M059J (cell line): ENCODE measurements at regions not wholly inside any gene's neighbourhood (a gene's known extent, or its start where the extent isn't known, plus 50 kb on each side); places are given as distances from the start of the nearest gene placed in this dataset.
A peak's percentile ranks its signal among the peaks of the same experiment; 100 is the strongest.

Experiments
- DNase-seq: peaks from one replicate; pipeline ENCODE4 v3.0.0-alpha.2; 2012; ENCODE audit warnings: low read depth

GRCh38 chr14:26855077-26855753, 257.4 kb upstream of the NOVA1 start:
- no peak for DNase-seq

GRCh38 chr14:26856876-26857518, 259.2 kb upstream of the NOVA1 start:
- DNase-seq = no peak

GRCh38 chr14:26859483-26859882, 261.6 kb upstream of the NOVA1 start:
- no peak for DNase-seq

GRCh38 chr14:26860111-26860510, 262.3 kb upstream of the NOVA1 start:
- no peak for DNase-seq

- peak; percentile 7 for DNase-seq
Observed at GRCh38 chr14:26863736-26864135, 265.9 kb upstream of the NOVA1 start.

DNA sequence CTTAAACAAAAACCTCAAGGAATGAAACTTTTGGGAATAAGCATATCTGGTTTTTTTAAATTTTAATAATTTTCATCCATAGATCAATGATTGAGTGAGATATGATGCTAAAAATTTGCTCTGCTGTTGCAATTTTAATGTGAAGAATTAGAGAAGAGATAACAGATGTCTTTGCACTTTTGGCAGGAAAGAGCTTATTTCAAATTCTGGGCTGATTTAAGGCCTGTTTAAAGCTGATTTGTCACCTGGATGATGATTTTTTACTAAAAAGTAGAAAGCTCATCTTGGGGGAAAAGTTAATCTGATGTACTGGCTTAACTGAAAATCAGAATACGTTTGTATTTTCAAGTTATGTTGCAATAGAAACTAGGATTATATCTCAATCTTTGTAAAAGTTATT, 268.9 kb upstream of the NOVA1 start:
- DNase-seq = no peak

- DNase-seq = no peak
Observed at GRCh38 chr14:26867171-26867757, 269.4 kb upstream of the NOVA1 start.

GRCh38 chr14:26870096-26870495, 272.3 kb upstream of the NOVA1 start:
- DNase-seq = no peak

DNA sequence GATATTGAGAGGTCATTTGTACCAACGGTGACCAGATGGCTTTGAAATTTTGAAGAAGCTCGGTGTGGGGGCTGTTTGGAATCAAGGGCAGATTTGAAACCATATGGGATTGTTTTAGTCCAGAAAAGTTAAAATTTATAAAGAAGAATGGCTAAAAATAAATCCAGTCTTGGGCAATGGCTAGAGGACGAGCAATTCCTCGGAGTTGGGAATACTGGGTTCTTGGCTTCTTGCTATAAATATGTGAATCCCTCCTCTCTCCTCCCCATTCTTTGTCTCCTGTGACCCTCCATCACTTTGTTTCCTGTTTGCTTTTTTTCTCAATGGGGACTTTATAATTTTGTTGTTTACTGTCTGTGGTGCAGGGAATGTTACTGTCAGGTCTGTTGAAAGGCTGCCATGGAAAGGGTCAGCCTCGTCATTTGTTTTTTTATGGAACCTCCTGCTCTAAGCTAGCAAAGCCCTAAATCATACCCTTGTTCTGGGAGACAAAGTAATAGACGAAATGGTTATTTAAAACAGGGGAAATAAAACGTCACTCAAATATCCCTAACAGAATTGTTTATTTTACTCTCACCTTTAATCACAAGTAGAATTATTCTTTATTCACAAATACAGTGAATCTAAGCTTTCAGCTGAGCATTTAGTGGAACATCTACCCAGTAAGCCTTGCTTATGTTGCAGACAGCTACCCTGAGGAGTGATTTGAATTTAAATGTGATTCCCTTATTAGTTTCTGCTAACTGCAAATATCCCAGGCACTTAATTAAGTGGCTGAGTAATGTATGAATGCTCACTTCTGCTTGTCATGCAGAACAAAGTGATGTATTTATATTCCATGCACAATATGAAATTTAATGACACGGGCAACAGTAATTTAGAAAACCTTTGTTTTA, 273.1 kb upstream of the NOVA1 start:
- DNase-seq = no peak

DNA sequence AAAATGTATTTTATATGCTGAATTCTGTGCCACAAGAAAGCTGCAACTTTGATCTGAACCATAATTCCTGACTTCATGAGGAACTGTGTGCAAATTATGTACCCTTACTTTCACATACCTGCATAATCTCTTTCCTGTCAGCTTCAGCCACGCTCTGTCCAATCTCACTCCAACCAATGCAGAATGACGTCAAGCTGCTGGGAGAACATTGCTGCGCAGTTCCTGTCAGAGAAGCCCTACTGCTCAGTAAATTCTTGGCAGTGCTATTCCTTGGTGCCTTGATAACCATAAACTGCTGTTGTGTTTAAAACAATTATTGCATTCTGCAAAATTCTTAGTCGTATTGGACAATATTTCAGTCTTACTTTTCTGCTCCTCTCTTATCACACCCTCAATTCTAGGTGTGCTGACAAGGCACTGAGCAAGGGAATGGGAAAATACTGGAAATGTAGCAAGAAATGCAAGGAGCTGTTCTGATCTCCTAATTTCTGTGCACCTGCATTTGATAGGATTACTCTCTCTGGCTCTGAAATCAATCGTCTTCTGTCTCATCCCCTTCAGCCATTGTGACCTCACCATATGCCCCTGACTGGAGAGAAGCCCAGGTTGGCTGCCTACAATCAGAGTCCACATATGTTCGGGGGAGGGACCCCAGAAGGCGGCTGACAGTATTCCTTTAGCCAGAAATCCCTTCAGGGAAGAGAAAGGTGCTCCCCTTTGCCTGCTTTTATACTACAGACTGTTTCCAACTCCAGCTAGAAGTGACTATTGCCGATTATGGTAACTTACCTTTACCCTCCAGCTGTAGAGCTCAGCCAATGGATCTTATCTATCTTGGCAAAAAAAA, 274.9 kb upstream of the NOVA1 start:
- DNase-seq = no peak

DNA sequence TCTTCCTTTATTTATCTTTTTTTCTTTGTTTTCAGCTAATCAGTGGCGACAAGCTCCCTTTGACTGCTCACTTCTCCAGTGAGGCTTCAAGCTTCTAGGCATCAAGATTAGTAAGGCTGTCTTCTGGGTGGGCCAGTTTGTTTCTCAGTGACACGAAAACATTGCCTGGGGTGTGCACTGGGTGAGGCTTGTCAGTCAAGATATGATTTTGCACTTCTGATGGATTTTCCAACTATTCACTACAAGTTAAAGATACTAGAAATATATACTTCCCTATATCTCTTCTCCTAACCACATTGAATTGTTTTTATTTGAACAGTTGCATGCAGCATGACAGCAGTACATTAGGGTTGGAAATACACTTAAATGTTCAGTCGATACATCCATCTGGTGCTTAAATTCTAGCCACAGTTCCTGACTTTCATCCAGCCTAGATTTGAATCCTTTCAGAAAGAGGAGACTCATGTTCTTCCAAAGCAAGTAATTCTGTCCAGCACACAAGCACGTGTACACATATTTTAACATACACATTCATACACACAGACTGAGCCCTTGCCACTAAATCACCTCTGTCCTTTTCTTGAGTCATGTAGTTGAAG, 275.6 kb upstream of the NOVA1 start:
- DNase-seq = no peak

DNA sequence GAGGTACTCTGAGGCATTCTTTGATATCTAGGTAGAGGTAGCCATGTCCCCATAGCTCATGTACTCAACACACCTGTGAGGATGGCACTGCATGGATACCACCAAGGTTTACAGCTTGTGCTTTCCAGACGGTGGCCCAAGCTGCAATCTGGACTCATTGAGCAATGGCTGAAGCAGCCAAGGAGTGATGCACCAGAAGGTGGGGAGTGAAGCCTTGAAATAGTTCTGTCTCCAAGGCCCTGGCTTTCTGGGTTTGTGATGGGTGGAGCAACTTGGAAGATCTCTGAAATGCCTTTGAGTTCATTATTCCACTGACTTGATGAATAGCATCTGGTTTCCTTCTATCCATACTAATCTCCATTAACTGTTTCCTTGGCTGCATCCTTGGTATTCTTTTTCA, 290.0 kb upstream of the NOVA1 start:
- DNase-seq = no peak

- no peak for DNase-seq
Observed at GRCh38 chr14:26888592-26888991, 290.8 kb upstream of the NOVA1 start.

DNA sequence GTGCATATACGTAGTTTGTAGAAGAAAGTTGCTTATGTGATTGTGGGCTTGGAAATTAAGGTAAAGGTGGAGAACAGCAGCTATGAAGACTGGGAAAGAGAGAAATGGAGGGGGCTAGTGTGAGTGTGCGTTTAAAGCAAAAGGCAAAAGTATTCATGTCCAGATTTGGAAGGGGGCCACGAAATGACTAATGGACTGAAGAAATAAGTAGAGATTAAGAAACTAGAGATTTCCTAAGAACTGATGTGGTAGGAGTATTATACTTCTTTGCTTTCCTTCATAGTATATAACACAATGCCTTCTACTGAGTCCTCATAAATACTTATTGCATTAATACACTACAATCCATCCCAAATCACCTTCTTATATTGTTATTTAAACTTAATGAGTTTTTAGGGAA, 298.6 kb upstream of the NOVA1 start:
- no peak for DNase-seq

DNA sequence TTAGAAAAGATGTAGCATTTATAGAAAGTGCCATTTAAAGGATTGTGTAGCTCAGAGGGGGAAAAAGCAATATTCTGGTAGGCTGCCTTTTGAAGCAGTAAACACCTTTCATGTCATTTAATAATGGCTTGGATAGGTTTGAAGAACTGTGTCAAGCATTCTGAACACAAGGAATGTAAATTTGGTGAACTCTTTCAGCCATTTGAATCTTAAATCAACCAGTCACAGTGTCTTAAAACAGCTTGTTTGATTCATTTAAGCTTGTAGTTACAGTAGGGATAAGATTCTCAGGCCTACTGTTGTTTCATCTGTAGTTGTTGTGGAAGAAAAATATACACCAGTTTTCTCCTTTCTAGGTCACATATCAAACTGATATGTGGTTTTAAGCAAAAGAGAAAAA, 299.4 kb upstream of the NOVA1 start:
- no peak for DNase-seq

GRCh38 chr14:26905229-26905628, 307.4 kb upstream of the NOVA1 start:
- DNase-seq = no peak

DNA sequence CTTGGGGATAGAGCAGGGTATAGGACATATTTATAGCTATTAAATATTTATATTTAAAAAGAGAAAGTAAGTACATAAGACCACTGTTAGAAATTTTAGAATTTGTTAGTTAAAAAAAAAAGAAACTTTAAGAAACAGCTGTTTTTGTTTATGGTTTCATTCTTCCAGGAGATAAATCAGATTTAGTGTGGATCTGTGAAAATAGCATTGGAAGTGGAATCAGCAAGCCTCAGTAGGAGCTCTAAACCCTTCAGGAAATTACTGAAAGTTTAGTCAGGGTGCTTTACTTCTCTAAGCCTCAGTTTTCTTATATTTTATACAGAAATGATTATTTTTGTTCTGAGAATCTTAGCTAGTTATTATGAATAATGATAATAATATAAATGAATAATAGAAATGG, 316.0 kb upstream of the NOVA1 start:
- no peak for DNase-seq

- no peak for DNase-seq
Observed at GRCh38 chr14:26917086-26917485, 319.3 kb upstream of the NOVA1 start.

DNA sequence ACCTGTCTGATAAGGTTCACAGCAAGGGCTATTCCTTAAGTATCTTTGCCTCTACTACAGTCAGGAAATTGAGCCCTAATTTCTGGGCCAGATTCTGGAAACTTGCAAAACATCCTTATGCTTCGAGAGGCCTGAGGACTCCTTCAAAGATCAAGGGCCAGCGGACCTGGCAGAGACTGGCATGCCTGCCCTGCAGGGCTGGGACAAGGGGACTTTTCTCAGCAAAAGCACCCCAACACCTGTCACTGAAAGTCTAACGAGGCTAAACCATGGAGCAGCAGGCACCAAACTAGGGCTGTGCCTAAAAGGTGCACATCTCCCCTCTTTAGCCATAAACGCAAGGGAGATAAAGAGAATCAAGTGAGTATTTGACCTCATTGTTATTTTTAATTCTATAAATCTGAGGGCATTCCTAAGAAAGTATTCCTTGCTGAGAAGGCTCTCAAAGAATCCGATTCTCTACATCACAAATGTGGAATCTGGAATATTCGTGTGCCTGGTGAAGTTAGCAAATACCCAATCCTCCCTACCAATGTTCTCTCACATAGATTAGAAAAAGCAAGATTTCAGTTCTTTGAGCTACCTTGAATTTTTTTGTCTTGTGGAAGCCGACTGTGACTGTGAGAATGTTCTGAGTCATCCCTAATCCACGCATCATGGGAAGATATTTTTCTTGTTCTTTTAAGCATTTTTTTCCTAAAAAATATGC, 328.2 kb upstream of the NOVA1 start:
- no peak for DNase-seq

DNA sequence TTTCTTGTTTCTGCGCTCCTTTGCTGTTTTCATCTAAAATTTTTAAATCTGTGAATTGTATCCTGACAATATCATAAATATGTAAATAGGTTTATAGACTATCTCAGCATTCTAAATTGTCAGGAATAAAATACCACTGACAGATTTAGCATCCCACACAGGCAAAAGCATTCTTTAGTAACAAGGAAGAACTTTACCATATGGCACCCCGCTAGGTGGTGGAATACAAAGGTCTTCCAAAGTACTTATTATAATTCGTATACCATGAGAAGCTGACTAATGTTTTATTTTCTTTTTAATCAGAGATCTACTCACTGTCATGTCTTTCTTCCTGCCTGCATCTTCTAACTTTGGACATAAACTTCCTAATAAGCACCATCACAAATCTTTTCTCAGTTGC, 328.8 kb upstream of the NOVA1 start:
- no peak for DNase-seq
